ENCODE measurements at regions not wholly inside any gene's neighbourhood (a gene's known extent, or its start where the extent isn't known, plus 50 kb on each side); places are given as distances from the start of the nearest gene placed in this dataset.

- Histone ChIP-seq H3K27ac (no peak overlapping the region), H3K4me3 (no peak overlapping the region), H3K9me3 (no peaks in the 10 kb centered on the region), H3K36me3 (no peaks in the 10 kb centered on the region), H3K27me3 (no peaks in the 10 kb centered on the region), H3K4me1 (no peaks in the 10 kb centered on the region), H3K9ac (ENCODE audit: low read depth in 2 of 2, low read length in 2 of 2) (no peak overlapping the region)
- no peak for DNase-seq
- no peak for TF ChIP-seq CTCF (IDR thresholded peaks at IDR 0.05)
- intact Hi-C loops (cut with DNase I) = no loop called here
These were observed 244.8 kb upstream of the KLHL1 start for GRCh38 chr13:70353096-70353495.

- TF ChIP-seq CTCF (IDR thresholded peaks at IDR 0.05) = no peak
- H3K9me3 ChIP-seq = no peaks in the 10 kb centered on the region
- intact Hi-C loops (cut with DNase I) = no loop called here
- H3K4me3 ChIP-seq = no peak overlapping the region
- no peaks in the 10 kb centered on the region for H3K36me3 ChIP-seq
- no peaks in the 10 kb centered on the region for H3K4me1 ChIP-seq
- no peak overlapping the region for H3K27ac ChIP-seq
- H3K9ac ChIP-seq (ENCODE audit: low read depth in 2 of 2, low read length in 2 of 2) = no peak overlapping the region
- no peak for DNase-seq
- H3K27me3 ChIP-seq = no peaks in the 10 kb centered on the region
These were observed 239.8 kb upstream of the KLHL1 start for GRCh38 chr13:70347947-70348620.

- Histone ChIP-seq H3K4me3 (no peak overlapping the region), H3K27ac (no peak overlapping the region), H3K9ac (ENCODE audit: low read depth in 2 of 2, low read length in 2 of 2) (no peak overlapping the region), H3K9me3 (no peaks in the 10 kb centered on the region), H3K4me1 (no peaks in the 10 kb centered on the region), H3K36me3 (no peaks in the 10 kb centered on the region), H3K27me3 (no peaks in the 10 kb centered on the region)
- peak; percentile 20 for DNase-seq
- intact Hi-C loops (cut with DNase I) = loop anchor here (5.0 kb wide), 1 partner anchor 233 kb away; no protein-coding TSS in a partner anchor
- peak; percentile 55 for TF ChIP-seq CTCF (IDR thresholded peaks at IDR 0.05)
These were observed 231.5 kb upstream of the KLHL1 start for GRCh38 chr13:70339738-70340137.

GRCh38 chr13:70338609-70339008, 230.4 kb upstream of the KLHL1 start:
- H3K9ac ChIP-seq (ENCODE audit: low read depth in 2 of 2, low read length in 2 of 2) = no peak overlapping the region
- no peaks in the 10 kb centered on the region for H3K4me1 ChIP-seq
- no peak for DNase-seq
- no peak overlapping the region for H3K27ac ChIP-seq
- H3K9me3 ChIP-seq = no peaks in the 10 kb centered on the region
- no peak overlapping the region for H3K4me3 ChIP-seq
- H3K36me3 ChIP-seq = no peaks in the 10 kb centered on the region
- no peak for TF ChIP-seq CTCF (IDR thresholded peaks at IDR 0.05)
- intact Hi-C loops (cut with DNase I) = no loop called here
- no peaks in the 10 kb centered on the region for H3K27me3 ChIP-seq

GRCh38 chr13:70336866-70337265, 228.6 kb upstream of the KLHL1 start:
- intact Hi-C loops (cut with DNase I) = no loop called here
- Histone ChIP-seq H3K36me3 (no peaks in the 10 kb centered on the region), H3K9me3 (no peaks in the 10 kb centered on the region)

More at GRCh38 chr13:70336866-70337265, 228.6 kb upstream of the KLHL1 start:
- Histone ChIP-seq H3K27ac (no peak overlapping the region), H3K4me3 (no peak overlapping the region), H3K9ac (ENCODE audit: low read depth in 2 of 2, low read length in 2 of 2) (no peak overlapping the region), H3K27me3 (no peaks in the 10 kb centered on the region), H3K4me1 (no peaks in the 10 kb centered on the region)
- TF ChIP-seq CTCF (IDR thresholded peaks at IDR 0.05) = no peak
- no peak for DNase-seq

Data from colonic mucosa (tissue), 4 donors.